Astrocyte (in vitro differentiated cells and primary cell): ENCODE measurements at regions not wholly inside any gene's neighbourhood (a gene's known extent, or its start where the extent isn't known, plus 50 kb on each side); places are given as distances from the start of the nearest gene placed in this dataset.

Experiments
- DNase-seq: peaks from one replicate; pipeline ENCODE4 v3.0.0-alpha.2; 2010; ENCODE audit warnings: low read depth
- FAIRE-seq: peaks from 2 replicates; lab custom pipeline; 2011; peaks lifted over from hg19 to GRCh38; lab: Jason Lieb, UNC
- H2AFZ ChIP-seq: 2 replicates; pipeline ENCODE4 v1.6.0; 2012; ENCODE audit warnings: low read depth, low read length, inconsistent platforms
- H3K27ac ChIP-seq: 2 replicates; pipeline ENCODE4 v1.5.1; 2011; ENCODE audit warnings: low read depth, low read length, inconsistent platforms
- H3K27me3 ChIP-seq: 2 replicates; pipeline ENCODE4 v1.6.0; 2011; ENCODE audit warnings: low read length, inconsistent platforms; ENCODE audit not compliant: insufficient read depth
- H3K36me3 ChIP-seq: 2 replicates; pipeline ENCODE4 v1.5.1; 2011; ENCODE audit warnings: low read length, inconsistent platforms; ENCODE audit not compliant: insufficient read depth
- H3K4me1 ChIP-seq: 2 replicates; pipeline ENCODE4 v1.5.1; 2011; ENCODE audit warnings: low read length, inconsistent platforms; ENCODE audit not compliant: insufficient read depth
- H3K4me2 ChIP-seq: 2 replicates; pipeline ENCODE4 v1.6.0; 2012; ENCODE audit warnings: low read length, inconsistent platforms
- H3K4me3 ChIP-seq: 2 replicates; pipeline ENCODE4 v1.5.1; 2011; ENCODE audit warnings: low read depth, mild to moderate bottlenecking, low read length, inconsistent platforms; ENCODE audit not compliant: insufficient read depth
- H3K79me2 ChIP-seq: 2 replicates; pipeline ENCODE4 v1.6.0; 2012; ENCODE audit warnings: mild to moderate bottlenecking, low read length, inconsistent platforms; ENCODE audit not compliant: insufficient read depth
- H3K9ac ChIP-seq: 2 replicates; pipeline ENCODE4 v1.6.0; 2012; ENCODE audit warnings: mild to moderate bottlenecking, low read length, inconsistent platforms
- H3K9me3 ChIP-seq: 2 replicates; pipeline ENCODE4 v1.5.1; 2012; ENCODE audit warnings: low read depth, mild to moderate bottlenecking, low read length, inconsistent platforms; ENCODE audit not compliant: insufficient read depth
- H4K20me1 ChIP-seq: 2 replicates; pipeline ENCODE4 v1.6.0; 2012; ENCODE audit warnings: low read length, inconsistent platforms; ENCODE audit not compliant: insufficient read depth
- H3K27ac Mint-ChIP-seq: one replicate; pipeline ENCODE4 v1.8.0; 2021; ENCODE audit warnings: mild to moderate bottlenecking, mixed read lengths; ENCODE audit not compliant: unreplicated experiment
- H3K27me3 Mint-ChIP-seq: one replicate; pipeline ENCODE4 v1.8.0; 2021; ENCODE audit warnings: low read depth, mixed read lengths; ENCODE audit not compliant: unreplicated experiment
- H3K36me3 Mint-ChIP-seq: one replicate; pipeline ENCODE4 v1.8.0; 2021; ENCODE audit warnings: low read depth, mixed read lengths; ENCODE audit not compliant: unreplicated experiment
- H3K4me1 Mint-ChIP-seq: one replicate; pipeline ENCODE4 v1.8.0; 2021; ENCODE audit warnings: low read depth, mixed read lengths; ENCODE audit not compliant: unreplicated experiment
- H3K4me3 Mint-ChIP-seq: one replicate; pipeline ENCODE4 v1.8.0; 2021; ENCODE audit warnings: mild to moderate bottlenecking, moderate library complexity, mixed read lengths; ENCODE audit not compliant: unreplicated experiment
- H3K9me3 Mint-ChIP-seq: one replicate; pipeline ENCODE4 v1.8.0; 2021; ENCODE audit warnings: mild to moderate bottlenecking, mixed read lengths; ENCODE audit not compliant: unreplicated experiment
- CTCF ChIP-seq: IDR thresholded peaks from 2 replicates; pipeline ENCODE4 v1.5.1; 2011; ENCODE audit warnings: low read depth, mild to moderate bottlenecking, inconsistent platforms, low read length, moderate library complexity; ENCODE audit not compliant: insufficient read depth
- EZH2 ChIP-seq: IDR thresholded peaks from 2 replicates; pipeline ENCODE4 v1.6.1; 2012; ENCODE audit warnings: mild to moderate bottlenecking, low read length, inconsistent platforms; ENCODE audit not compliant: insufficient read depth

GRCh38 chr9:21681641-21682040, 120.8 kb upstream of the MTAP start:
- Histone ChIP-seq H3K27me3 (no peaks in the 10 kb centered on the region), H3K9ac (peak overlapping the region; percentile 45), H3K79me2 (peaks cover 3% of the 10 kb centered on the region), H3K27ac (peak overlapping the region; percentile 96), H2AFZ (no peak overlapping the region), H3K4me2 (peak overlapping the region; percentile 28), H3K9me3 (no peaks in the 10 kb centered on the region), H4K20me1 (no peaks in the 10 kb centered on the region), H3K4me1 (peaks cover 79% of the 10 kb centered on the region), H3K4me3 (no peak overlapping the region), H3K36me3 (no peaks in the 10 kb centered on the region)
- DNase-seq (peak; percentile 94), FAIRE-seq (peak; percentile 93)
- Mint-ChIP-seq H3K4me1 (peaks cover 55% of the 10 kb centered on the region), H3K36me3 (no peaks in the 10 kb centered on the region), H3K9me3 (no peaks in the 10 kb centered on the region), H3K27me3 (no peaks in the 10 kb centered on the region), H3K4me3 (no peak overlapping the region), H3K27ac (peak overlapping the region; percentile 89)
- TF ChIP-seq CTCF (no peak), EZH2 (no peak)

DNA sequence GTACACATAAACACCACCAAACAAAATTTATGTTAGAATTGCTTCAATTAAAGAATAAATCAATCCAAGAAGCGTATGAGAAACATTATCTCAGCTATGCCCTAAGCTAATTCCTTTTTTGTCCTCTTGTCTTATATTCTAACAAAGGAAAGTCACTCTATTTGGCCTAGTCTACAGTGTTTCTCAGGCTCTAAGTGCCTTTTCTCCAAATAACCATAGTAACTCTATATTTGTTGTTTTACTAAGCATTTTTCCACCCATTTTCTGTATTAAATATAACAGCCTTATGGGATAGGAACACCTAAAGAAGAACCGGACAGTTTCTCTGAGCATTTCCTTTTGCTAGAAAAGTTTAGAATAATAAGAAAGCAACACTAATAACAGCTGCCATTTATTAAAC, 120.1 kb upstream of the MTAP start:
- Histone ChIP-seq H3K4me2 (peak overlapping the region; percentile 28), H3K9me3 (no peaks in the 10 kb centered on the region), H3K79me2 (peaks cover 6% of the 10 kb centered on the region), H3K4me1 (peaks cover 86% of the 10 kb centered on the region), H2AFZ (no peak overlapping the region), H3K9ac (peak overlapping the region; percentile 45), H3K27me3 (no peaks in the 10 kb centered on the region), H3K27ac (peak overlapping the region; percentile 96), H4K20me1 (no peaks in the 10 kb centered on the region), H3K36me3 (no peaks in the 10 kb centered on the region), H3K4me3 (no peak overlapping the region)
- Mint-ChIP-seq H3K36me3 (no peaks in the 10 kb centered on the region), H3K27ac (peak overlapping the region; percentile 72), H3K9me3 (no peaks in the 10 kb centered on the region), H3K4me3 (no peak overlapping the region), H3K27me3 (no peaks in the 10 kb centered on the region), H3K4me1 (peaks cover 55% of the 10 kb centered on the region)
- DNase-seq (no peak), FAIRE-seq (no peak)
- TF ChIP-seq CTCF (no peak), EZH2 (no peak)

DNA sequence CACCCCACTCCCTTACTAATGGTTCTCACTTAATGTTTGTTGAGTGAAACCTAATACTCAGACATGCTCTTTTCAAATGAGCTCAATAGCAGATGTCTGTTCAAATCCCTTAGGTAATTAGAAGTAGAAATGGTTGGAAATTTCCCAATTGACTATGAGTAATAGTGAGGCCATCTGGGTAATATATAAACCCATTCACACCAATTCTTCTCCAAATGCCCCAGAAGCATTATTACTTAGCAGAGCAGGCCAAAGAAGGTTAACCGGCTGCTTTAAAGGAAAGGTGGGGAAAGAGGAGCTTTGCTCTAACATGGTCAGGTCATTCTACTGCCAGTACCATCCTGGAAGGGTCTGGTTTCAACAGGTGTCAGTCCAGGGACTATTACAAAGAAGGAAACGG, 119.5 kb upstream of the MTAP start:
- H3K79me2 ChIP-seq = peaks cover 9% of the 10 kb centered on the region
- H3K36me3 ChIP-seq = no peaks in the 10 kb centered on the region
- Mint-ChIP-seq H3K36me3 (no peaks in the 10 kb centered on the region), H3K9me3 (no peaks in the 10 kb centered on the region), H3K27me3 (no peaks in the 10 kb centered on the region), H3K27ac (peak overlapping the region; percentile 77), H3K4me1 (peaks cover 53% of the 10 kb centered on the region), H3K4me3 (no peak overlapping the region)
- H3K27ac ChIP-seq = peak overlapping the region; percentile 96
- DNase-seq (peak; percentile 79), FAIRE-seq (no peak)
- H3K9me3 ChIP-seq = no peaks in the 10 kb centered on the region
- no peak overlapping the region for H3K4me2 ChIP-seq
- no peaks in the 10 kb centered on the region for H4K20me1 ChIP-seq
- H3K4me3 ChIP-seq = no peak overlapping the region
- no peak overlapping the region for H2AFZ ChIP-seq
- TF ChIP-seq CTCF (no peak), EZH2 (no peak)
- peaks cover 89% of the 10 kb centered on the region for H3K4me1 ChIP-seq
- peak overlapping the region; percentile 45 for H3K9ac ChIP-seq
- H3K27me3 ChIP-seq = no peaks in the 10 kb centered on the region
